Lung (tissue), 12 donors: ENCODE measurements at regions not wholly inside any gene's neighbourhood (a gene's known extent, or its start where the extent isn't known, plus 50 kb on each side); places are given as distances from the start of the nearest gene placed in this dataset. TPM values are rescaled to one million over a fixed set of nuclear protein-coding genes. Genes with fewer than 3 reads are reported as not detected.

Experiments
- ATAC-seq: fragments of 200-7000 bp; cut with Tn5 transposase; one replicate; pipeline ENCODE4 v1.9.1; 2020; ENCODE audit warnings: moderate number of reproducible peaks; ENCODE audit not compliant: insufficient read depth, low FRiP score
- DNase-seq, 3 donors: peaks; one replicate each; pipeline ENCODE4 v3.0.0-alpha.2; 2013 to 2017
- H3K27ac ChIP-seq, 2 donors: one replicate each; pipeline ENCODE4 v1.5.1; 2013; ENCODE audit warnings: mild to moderate bottlenecking in 2 of 2, moderate library complexity in 2 of 2, control low read depth in 1 of 2, inconsistent platforms in 1 of 2, low read depth in 1 of 2, low read length in 1 of 2
- H3K27me3 ChIP-seq, 3 donors: one replicate each; pipeline ENCODE4 v1.5.1; 2013; ENCODE audit warnings: low read length in 2 of 3; ENCODE audit not compliant: control insufficient read depth in 3 of 3, insufficient read depth in 3 of 3
- H3K36me3 ChIP-seq, 4 donors: one replicate each; pipeline ENCODE4 v1.5.1; 2013; ENCODE audit warnings: low read length in 4 of 4, mild to moderate bottlenecking in 1 of 4, moderate library complexity in 1 of 4; ENCODE audit not compliant: control insufficient read depth in 4 of 4, insufficient read depth in 4 of 4
- H3K4me1 ChIP-seq, 5 donors: one replicate each; pipeline ENCODE4 v1.5.1; 2013; ENCODE audit warnings: low read length in 5 of 5, mild to moderate bottlenecking in 2 of 5, moderate library complexity in 1 of 5; ENCODE audit not compliant: control insufficient read depth in 5 of 5, insufficient read depth in 5 of 5
- H3K4me3 ChIP-seq: one replicate; pipeline ENCODE4 v1.5.1; 2013; ENCODE audit warnings: mild to moderate bottlenecking, control low read depth, moderate library complexity
- H3K9ac ChIP-seq, 2 donors: one replicate each; pipeline ENCODE4 v1.5.1; 2013; ENCODE audit warnings: low read length in 2 of 2, control low read depth in 1 of 2; ENCODE audit not compliant: insufficient read depth in 1 of 2
- H3K9me3 ChIP-seq, 4 donors: one replicate each; pipeline ENCODE4 v1.5.1; 2013; ENCODE audit warnings: low read length in 3 of 4, mild to moderate bottlenecking in 1 of 4, moderate library complexity in 1 of 4; ENCODE audit not compliant: control insufficient read depth in 4 of 4, insufficient read depth in 3 of 4
- CTCF ChIP-seq: IDR thresholded peaks from 2 replicates; pipeline ENCODE4 v1.5.1; 2012; ENCODE audit warnings: mild to moderate bottlenecking; ENCODE audit errors: control extremely low read depth, extremely low read depth
- WGBS, 2 donors: extraction: QIAGEN DNeasy Blood & Tissue Kit; methylation state at CpG; one replicate each; pipeline ENCODE4 v1.1.7; 2013; 5-methylcytosine and 5-hydroxymethylcytosine counted together
- small RNA-seq: library from RNA; depleted of rRNA; stranded (forward); fragments of <200 nt; gene quantifications from one replicate; pipeline ENCODE3, GENCODE V24; 2014; ENCODE audit warnings: low replicate concordance
- donor health status: control.
- donor health status: control.
- donor health status: Bipolar disorder and iron deficiency.
- donor health status: healthy.
- donor health status: DM: yes; HTN: yes; CAD: no.

DNA sequence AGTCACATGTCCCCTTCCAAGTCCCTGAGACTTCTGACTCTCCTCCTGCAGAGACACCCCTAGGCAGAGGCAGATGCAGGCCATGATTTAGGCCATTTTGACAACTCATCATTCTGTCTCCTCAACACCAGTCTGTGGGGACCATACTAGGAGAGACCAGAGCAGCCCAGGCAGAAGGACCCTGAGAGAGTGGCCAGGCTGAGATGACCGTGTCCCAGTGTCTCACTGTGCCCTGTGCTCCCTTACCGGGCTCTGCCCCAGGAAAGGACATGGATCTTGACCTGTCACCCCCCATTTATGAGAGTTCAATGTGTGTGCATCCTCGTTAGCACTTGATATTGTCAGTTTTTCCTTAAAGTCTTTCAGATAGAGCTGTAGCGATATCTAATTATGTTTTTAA is 52.4 kb upstream of the IGLL5 start:
- H3K27me3 ChIP-seq: no peaks in the 10 kb centered on the region
- H3K36me3 ChIP-seq: no peaks in the 10 kb centered on the region
- peaks cover 0 to 5% (median 0%) of the 10 kb centered on the region in 4 donors for H3K9me3 ChIP-seq
- no peak overlapping the region for H3K27ac ChIP-seq
- WGBS, 2 donors: 83 to 88% methylated on average over 4 of the region's 4 CpGs
- TF ChIP-seq CTCF: no peak
- no peak overlapping the region for H3K9ac ChIP-seq
- H3K4me1 ChIP-seq: no peaks in the 10 kb centered on the region
- ATAC-seq (no peak), DNase-seq (no peak)
- no peak overlapping the region for H3K4me3 ChIP-seq

- peaks cover 0 to 2% (median 0%) of the 10 kb centered on the region in 4 donors for H3K9me3 ChIP-seq
- no peaks in the 10 kb centered on the region for H3K36me3 ChIP-seq
- ATAC-seq: no peak
- 58 to 59% methylated on average over 3 of the region's 3 CpGs for WGBS, 2 donors
- H3K4me3 ChIP-seq: no peak overlapping the region
- DNase-seq: no peak
- no peaks in the 10 kb centered on the region for H3K4me1 ChIP-seq
- no peaks in the 10 kb centered on the region for H3K27me3 ChIP-seq
- no peak overlapping the region for H3K9ac ChIP-seq
- no peak for TF ChIP-seq CTCF
- H3K27ac ChIP-seq: no peak overlapping the region
Measured at GRCh38 chr22:22835771-22836291, 51.8 kb upstream of the IGLL5 start.

DNA sequence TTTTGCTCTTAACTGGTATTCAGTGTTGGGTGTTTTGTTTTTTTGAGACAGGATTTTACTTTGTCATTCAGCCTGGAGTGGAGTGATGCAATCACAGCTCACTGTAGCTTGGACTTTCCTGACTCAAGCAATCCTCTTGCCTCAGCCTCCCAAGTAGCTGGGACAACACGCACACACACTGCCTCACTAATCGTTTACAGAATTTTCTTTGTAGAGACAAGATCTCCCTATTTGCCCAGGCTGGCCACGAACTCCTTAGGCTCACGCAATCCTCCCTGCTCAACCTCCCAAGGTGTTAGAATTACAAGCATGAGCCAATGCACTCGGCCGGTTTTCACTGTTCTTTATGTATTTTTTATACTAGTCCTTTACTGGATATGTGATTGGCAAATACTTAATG is 51.0 kb upstream of the IGLL5 start:
- Histone ChIP-seq H3K9ac (no peak overlapping the region), H3K9me3 (peaks cover 0 to 2% (median 0%) of the 10 kb centered on the region in 4 donors), H3K4me3 (no peak overlapping the region), H3K27ac (no peak overlapping the region), H3K36me3 (no peaks in the 10 kb centered on the region), H3K27me3 (no peaks in the 10 kb centered on the region), H3K4me1 (no peaks in the 10 kb centered on the region)
- no peak for DNase-seq
- ATAC-seq: no peak
- no peak for TF ChIP-seq CTCF
- 56 to 66% methylated on average over 6 of the region's 6 CpGs for WGBS, 2 donors

Small RNAs in the stretch of these regions (small RNA-seq; reads per million reads assigned to genes)
- gene AC244157.1 (not detected), gene AC245028.1 (not detected), gene AC245028.2 (not detected), gene AC245028.3 (not detected), gene IGLV3-13 (not detected), gene IGLV3-15 (not detected), gene IGLV3-17 (not detected), gene IGLVI-20 (not detected), gene IGLVVI-22-1 (not detected)
